ENCODE measurements at regions not wholly inside any gene's neighbourhood (a gene's known extent, or its start where the extent isn't known, plus 50 kb on each side); places are given as distances from the start of the nearest gene placed in this dataset.

GRCh38 chr3:194854659-194855390 lies 169.1 kb downstream of the FAM43A start:
- Histone ChIP-seq H3K4me1 (ENCODE audit: control insufficient read depth, low read length) (no peaks in the 10 kb centered on the region), H3K27me3 (ENCODE audit: control insufficient read depth, low read length) (peaks cover 11% of the 10 kb centered on the region), H4K20me1 (ENCODE audit: control insufficient read depth, insufficient read depth, low read depth, low read length) (no peaks in the 10 kb centered on the region), H3K4me2 (ENCODE audit: low read length) (no peak overlapping the region), H3F3A (ENCODE audit: control insufficient read depth, insufficient read depth) (no peaks in the 10 kb centered on the region), H3K4me3 (ENCODE audit: low read length) (no peak overlapping the region), H3K36me3 (ENCODE audit: control insufficient read depth, low read length) (no peaks in the 10 kb centered on the region), H3K27ac (ENCODE audit: low read depth, low read length) (no peak overlapping the region), H3K9me2 (replicated peaks; ENCODE audit: control insufficient read depth, low read length) (no peaks in the 10 kb centered on the region), H3K9me3 (ENCODE audit: control insufficient read depth, insufficient read depth, low read length) (no peaks in the 10 kb centered on the region), H3K79me2 (ENCODE audit: control insufficient read depth, low read length) (no peaks in the 10 kb centered on the region)
- TF ChIP-seq EZH2phosphoT487 (IDR thresholded peaks at IDR 0.05; ENCODE audit: borderline replicate concordance, low read length) (no peak), CTCF (IDR thresholded peaks at IDR 0.05; ENCODE audit: low read depth, low read length, poor library complexity, severe bottlenecking) (no peak)

- Histone ChIP-seq H3K27me3 (ENCODE audit: control insufficient read depth, low read length) (peaks cover 18% of the 10 kb centered on the region), H3F3A (ENCODE audit: control insufficient read depth, insufficient read depth) (no peaks in the 10 kb centered on the region), H3K9me2 (replicated peaks; ENCODE audit: control insufficient read depth, low read length) (no peaks in the 10 kb centered on the region), H3K4me3 (ENCODE audit: low read length) (no peak overlapping the region), H3K79me2 (ENCODE audit: control insufficient read depth, low read length) (no peaks in the 10 kb centered on the region), H3K36me3 (ENCODE audit: control insufficient read depth, low read length) (no peaks in the 10 kb centered on the region), H3K4me1 (ENCODE audit: control insufficient read depth, low read length) (no peaks in the 10 kb centered on the region), H3K27ac (ENCODE audit: low read depth, low read length) (no peak overlapping the region), H3K9me3 (ENCODE audit: control insufficient read depth, insufficient read depth, low read length) (no peaks in the 10 kb centered on the region), H3K4me2 (ENCODE audit: low read length) (no peak overlapping the region), H4K20me1 (ENCODE audit: control insufficient read depth, insufficient read depth, low read depth, low read length) (no peaks in the 10 kb centered on the region)
- TF ChIP-seq EZH2phosphoT487 (IDR thresholded peaks at IDR 0.05; ENCODE audit: borderline replicate concordance, low read length) (no peak), CTCF (IDR thresholded peaks at IDR 0.05; ENCODE audit: low read depth, low read length, poor library complexity, severe bottlenecking) (no peak)
Measured at GRCh38 chr3:194856296-194856695, 170.6 kb downstream of the FAM43A start.

GRCh38 chr3:194857469-194858113 lies 171.9 kb downstream of the FAM43A start:
- Histone ChIP-seq H4K20me1 (ENCODE audit: control insufficient read depth, insufficient read depth, low read depth, low read length) (no peaks in the 10 kb centered on the region), H3K4me2 (ENCODE audit: low read length) (no peak overlapping the region), H3F3A (ENCODE audit: control insufficient read depth, insufficient read depth) (no peaks in the 10 kb centered on the region), H3K9me3 (ENCODE audit: control insufficient read depth, insufficient read depth, low read length) (no peaks in the 10 kb centered on the region), H3K9me2 (replicated peaks; ENCODE audit: control insufficient read depth, low read length) (no peaks in the 10 kb centered on the region), H3K79me2 (ENCODE audit: control insufficient read depth, low read length) (no peaks in the 10 kb centered on the region), H3K27me3 (ENCODE audit: control insufficient read depth, low read length) (peaks cover 19% of the 10 kb centered on the region), H3K27ac (ENCODE audit: low read depth, low read length) (no peak overlapping the region), H3K4me1 (ENCODE audit: control insufficient read depth, low read length) (no peaks in the 10 kb centered on the region), H3K4me3 (ENCODE audit: low read length) (no peak overlapping the region), H3K36me3 (ENCODE audit: control insufficient read depth, low read length) (no peaks in the 10 kb centered on the region)
- TF ChIP-seq CTCF (IDR thresholded peaks at IDR 0.05; ENCODE audit: low read depth, low read length, poor library complexity, severe bottlenecking) (no peak), EZH2phosphoT487 (IDR thresholded peaks at IDR 0.05; ENCODE audit: borderline replicate concordance, low read length) (no peak)

All from DOHH2 (cell line).